ENCODE measurements at regions not wholly inside any gene's neighbourhood (a gene's known extent, or its start where the extent isn't known, plus 50 kb on each side); places are given as distances from the start of the nearest gene placed in this dataset.

GRCh38 chr1:118698911-118699310 is 289.2 kb downstream of the TBX15 start:
- H3K4me3 Mint-ChIP-seq: no peak overlapping the region
- peaks cover 24% of the 10 kb centered on the region for H3K9me3 Mint-ChIP-seq
- no peak for DNase-seq (ENCODE audit: low spot score in 2 of 2)
- no peak overlapping the region for H3K27ac Mint-ChIP-seq (ENCODE audit: low read depth)
- H3K27me3 Mint-ChIP-seq: no peaks in the 10 kb centered on the region
- no peak for ATAC-seq (replicated peaks; ENCODE audit: extremely low read depth, poor library complexity, severe bottlenecking)
- H3K36me3 Mint-ChIP-seq (ENCODE audit: insufficient read depth): peaks cover 2% of the 10 kb centered on the region
- H3K4me1 Mint-ChIP-seq: no peaks in the 10 kb centered on the region

GRCh38 chr1:118692143-118692542 is 296.0 kb downstream of the TBX15 start:
- no peak overlapping the region for H3K27ac Mint-ChIP-seq (ENCODE audit: low read depth)
- DNase-seq (ENCODE audit: low spot score in 2 of 2): no peak
- H3K4me3 Mint-ChIP-seq: no peak overlapping the region
- no peaks in the 10 kb centered on the region for H3K4me1 Mint-ChIP-seq
- peaks cover 17% of the 10 kb centered on the region for H3K9me3 Mint-ChIP-seq
- no peak for ATAC-seq (replicated peaks; ENCODE audit: extremely low read depth, poor library complexity, severe bottlenecking)
- no peaks in the 10 kb centered on the region for H3K36me3 Mint-ChIP-seq (ENCODE audit: insufficient read depth)
- H3K27me3 Mint-ChIP-seq: no peaks in the 10 kb centered on the region

GRCh38 chr1:118688891-118689290 is 299.3 kb downstream of the TBX15 start:
- Mint-ChIP-seq H3K9me3 (peaks cover 11% of the 10 kb centered on the region), H3K4me1 (no peaks in the 10 kb centered on the region), H3K36me3 (ENCODE audit: insufficient read depth) (no peaks in the 10 kb centered on the region), H3K27ac (ENCODE audit: low read depth) (no peak overlapping the region), H3K27me3 (no peaks in the 10 kb centered on the region), H3K4me3 (no peak overlapping the region)
- DNase-seq (ENCODE audit: low spot score in 2 of 2) (no peak), ATAC-seq (replicated peaks; ENCODE audit: extremely low read depth, poor library complexity, severe bottlenecking) (no peak)

- peaks cover under 1% of the 10 kb centered on the region for H3K36me3 Mint-ChIP-seq (ENCODE audit: insufficient read depth)
- no peak overlapping the region for H3K4me3 Mint-ChIP-seq
- no peaks in the 10 kb centered on the region for H3K27me3 Mint-ChIP-seq
- H3K9me3 Mint-ChIP-seq: no peaks in the 10 kb centered on the region
- no peak overlapping the region for H3K27ac Mint-ChIP-seq (ENCODE audit: low read depth)
- no peaks in the 10 kb centered on the region for H3K4me1 Mint-ChIP-seq
- ATAC-seq (replicated peaks; ENCODE audit: extremely low read depth, poor library complexity, severe bottlenecking) (no peak), DNase-seq (ENCODE audit: low spot score in 2 of 2) (no peak)
These were observed 326.3 kb downstream of the TBX15 start for GRCh38 chr1:118661769-118662320.

GRCh38 chr1:118660769-118661168 is 327.4 kb downstream of the TBX15 start:
- ATAC-seq (replicated peaks; ENCODE audit: extremely low read depth, poor library complexity, severe bottlenecking) (no peak), DNase-seq (ENCODE audit: low spot score in 2 of 2) (no peak)
- no peaks in the 10 kb centered on the region for H3K9me3 Mint-ChIP-seq
- no peak overlapping the region for H3K27ac Mint-ChIP-seq (ENCODE audit: low read depth)
- H3K4me3 Mint-ChIP-seq: no peak overlapping the region
- H3K36me3 Mint-ChIP-seq (ENCODE audit: insufficient read depth): no peaks in the 10 kb centered on the region
- H3K4me1 Mint-ChIP-seq: no peaks in the 10 kb centered on the region
- no peaks in the 10 kb centered on the region for H3K27me3 Mint-ChIP-seq

GRCh38 chr1:118659646-118660045 is 328.5 kb downstream of the TBX15 start:
- H3K27ac Mint-ChIP-seq (ENCODE audit: low read depth): no peak overlapping the region
- DNase-seq (ENCODE audit: low spot score in 2 of 2) (no peak), ATAC-seq (replicated peaks; ENCODE audit: extremely low read depth, poor library complexity, severe bottlenecking) (no peak)

GRCh38 chr1:118650107-118650807 is 337.9 kb downstream of the TBX15 start:
- no peak for DNase-seq (ENCODE audit: low spot score in 2 of 2)
- peaks cover 16% of the 10 kb centered on the region for H3K9me3 Mint-ChIP-seq
- no peak overlapping the region for H3K4me3 Mint-ChIP-seq
- H3K36me3 Mint-ChIP-seq (ENCODE audit: insufficient read depth): no peaks in the 10 kb centered on the region
- no peaks in the 10 kb centered on the region for H3K27me3 Mint-ChIP-seq
- H3K4me1 Mint-ChIP-seq: no peaks in the 10 kb centered on the region
- no peak for ATAC-seq (replicated peaks; ENCODE audit: extremely low read depth, poor library complexity, severe bottlenecking)
- no peak overlapping the region for H3K27ac Mint-ChIP-seq (ENCODE audit: low read depth)

More at GRCh38 chr1:118659646-118660045, 328.5 kb downstream of the TBX15 start:
- Mint-ChIP-seq H3K4me3 (no peak overlapping the region), H3K36me3 (ENCODE audit: insufficient read depth) (no peaks in the 10 kb centered on the region), H3K9me3 (peaks cover 6% of the 10 kb centered on the region), H3K4me1 (no peaks in the 10 kb centered on the region), H3K27me3 (no peaks in the 10 kb centered on the region)

GRCh38 chr1:118649369-118650106 is 338.6 kb downstream of the TBX15 start:
- no peaks in the 10 kb centered on the region for H3K4me1 Mint-ChIP-seq
- no peak overlapping the region for H3K27ac Mint-ChIP-seq (ENCODE audit: low read depth)
- ATAC-seq (replicated peaks; ENCODE audit: extremely low read depth, poor library complexity, severe bottlenecking) (no peak), DNase-seq (ENCODE audit: low spot score in 2 of 2) (no peak)
- no peaks in the 10 kb centered on the region for H3K36me3 Mint-ChIP-seq (ENCODE audit: insufficient read depth)
- peaks cover 10% of the 10 kb centered on the region for H3K9me3 Mint-ChIP-seq
- H3K27me3 Mint-ChIP-seq: no peaks in the 10 kb centered on the region
- no peak overlapping the region for H3K4me3 Mint-ChIP-seq

- H3K9me3 Mint-ChIP-seq: peaks cover 42% of the 10 kb centered on the region
- no peak overlapping the region for H3K4me3 Mint-ChIP-seq
- ATAC-seq (replicated peaks; ENCODE audit: extremely low read depth, poor library complexity, severe bottlenecking) (no peak), DNase-seq (ENCODE audit: low spot score in 2 of 2) (no peak)
- H3K27me3 Mint-ChIP-seq: no peaks in the 10 kb centered on the region
- no peaks in the 10 kb centered on the region for H3K4me1 Mint-ChIP-seq
- H3K27ac Mint-ChIP-seq (ENCODE audit: low read depth): no peak overlapping the region
- H3K36me3 Mint-ChIP-seq (ENCODE audit: insufficient read depth): peaks cover 2% of the 10 kb centered on the region
These were observed 352.1 kb downstream of the TBX15 start for GRCh38 chr1:118636004-118636403.

GRCh38 chr1:118627435-118627834 is 360.7 kb downstream of the TBX15 start:
- DNase-seq (ENCODE audit: low spot score in 2 of 2) (no peak), ATAC-seq (replicated peaks; ENCODE audit: extremely low read depth, poor library complexity, severe bottlenecking) (no peak)
- Mint-ChIP-seq H3K27ac (ENCODE audit: low read depth) (no peak overlapping the region), H3K27me3 (no peaks in the 10 kb centered on the region), H3K4me3 (no peak overlapping the region), H3K36me3 (ENCODE audit: insufficient read depth) (no peaks in the 10 kb centered on the region), H3K4me1 (no peaks in the 10 kb centered on the region), H3K9me3 (peaks cover 10% of the 10 kb centered on the region)

GRCh38 chr1:118621839-118622238 is 366.3 kb downstream of the TBX15 start:
- Mint-ChIP-seq H3K27ac (ENCODE audit: low read depth) (no peak overlapping the region), H3K9me3 (peaks cover 18% of the 10 kb centered on the region), H3K36me3 (ENCODE audit: insufficient read depth) (no peaks in the 10 kb centered on the region), H3K27me3 (no peaks in the 10 kb centered on the region), H3K4me3 (no peak overlapping the region), H3K4me1 (no peaks in the 10 kb centered on the region)
- ATAC-seq (replicated peaks; ENCODE audit: extremely low read depth, poor library complexity, severe bottlenecking) (no peak), DNase-seq (ENCODE audit: low spot score in 2 of 2) (no peak)

GRCh38 chr1:118618618-118619340 is 369.4 kb downstream of the TBX15 start:
- peaks cover 34% of the 10 kb centered on the region for H3K9me3 Mint-ChIP-seq
- no peaks in the 10 kb centered on the region for H3K27me3 Mint-ChIP-seq
- no peaks in the 10 kb centered on the region for H3K36me3 Mint-ChIP-seq (ENCODE audit: insufficient read depth)
- H3K4me3 Mint-ChIP-seq: no peak overlapping the region
- no peak for ATAC-seq (replicated peaks; ENCODE audit: extremely low read depth, poor library complexity, severe bottlenecking)
- H3K4me1 Mint-ChIP-seq: no peaks in the 10 kb centered on the region
- DNase-seq (ENCODE audit: low spot score in 2 of 2): no peak
- H3K27ac Mint-ChIP-seq (ENCODE audit: low read depth): no peak overlapping the region

All from central memory CD8-positive, alpha-beta T cell (primary cell).